GM10266 (cell line): ENCODE measurements at regions not wholly inside any gene's neighbourhood (a gene's known extent, or its start where the extent isn't known, plus 50 kb on each side); places are given as distances from the start of the nearest gene placed in this dataset.

ENCODE experiments used
- DNase-seq: peaks from one replicate; pipeline ENCODE4 v3.0.0; 2012; ENCODE audit errors: extremely low spot score
- TF ChIP-seq, protein P1 (sequence below): IDR thresholded peaks from 2 replicates; pipeline ENCODE4 v1.5.1; 2012; ENCODE audit warnings: mild to moderate bottlenecking, low read depth; ENCODE audit not compliant: control insufficient read depth, insufficient read depth; ENCODE audit errors: missing control alignments

DNA sequence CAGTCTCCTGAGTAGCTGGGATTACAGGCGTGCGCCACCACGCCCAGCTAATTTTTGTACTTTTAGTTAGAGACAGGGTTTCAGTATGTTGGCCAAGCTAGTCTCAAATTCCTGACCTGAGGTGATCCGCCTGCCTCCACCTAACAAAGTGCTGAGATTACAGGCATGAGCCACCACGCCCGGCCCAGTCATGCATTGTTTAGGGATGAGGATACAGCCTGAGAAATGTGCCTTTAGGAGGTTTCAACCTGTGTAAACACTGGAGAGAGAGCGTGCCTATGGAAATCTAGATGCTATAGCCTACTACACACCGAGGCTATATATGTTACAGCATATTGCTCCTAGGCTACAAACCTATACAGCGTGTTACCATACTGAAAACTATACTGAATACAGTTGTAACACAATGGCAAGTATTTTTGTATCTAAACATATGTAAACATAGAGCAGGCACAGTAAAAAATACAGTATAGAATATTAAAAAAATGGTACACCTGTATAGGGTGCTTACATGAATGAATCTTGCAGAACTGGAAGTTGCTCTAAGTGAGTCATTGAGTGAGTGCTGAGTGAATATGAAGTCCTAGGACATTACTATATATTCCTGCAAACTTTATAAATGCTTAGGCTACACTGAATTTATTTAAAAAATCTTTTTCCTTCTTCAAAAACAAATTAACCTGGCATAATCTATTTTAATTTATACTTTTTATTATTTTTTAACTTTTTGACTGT, 588.2 kb upstream of the ADGRL3 start:
- TF ChIP-seq, protein P1, sequence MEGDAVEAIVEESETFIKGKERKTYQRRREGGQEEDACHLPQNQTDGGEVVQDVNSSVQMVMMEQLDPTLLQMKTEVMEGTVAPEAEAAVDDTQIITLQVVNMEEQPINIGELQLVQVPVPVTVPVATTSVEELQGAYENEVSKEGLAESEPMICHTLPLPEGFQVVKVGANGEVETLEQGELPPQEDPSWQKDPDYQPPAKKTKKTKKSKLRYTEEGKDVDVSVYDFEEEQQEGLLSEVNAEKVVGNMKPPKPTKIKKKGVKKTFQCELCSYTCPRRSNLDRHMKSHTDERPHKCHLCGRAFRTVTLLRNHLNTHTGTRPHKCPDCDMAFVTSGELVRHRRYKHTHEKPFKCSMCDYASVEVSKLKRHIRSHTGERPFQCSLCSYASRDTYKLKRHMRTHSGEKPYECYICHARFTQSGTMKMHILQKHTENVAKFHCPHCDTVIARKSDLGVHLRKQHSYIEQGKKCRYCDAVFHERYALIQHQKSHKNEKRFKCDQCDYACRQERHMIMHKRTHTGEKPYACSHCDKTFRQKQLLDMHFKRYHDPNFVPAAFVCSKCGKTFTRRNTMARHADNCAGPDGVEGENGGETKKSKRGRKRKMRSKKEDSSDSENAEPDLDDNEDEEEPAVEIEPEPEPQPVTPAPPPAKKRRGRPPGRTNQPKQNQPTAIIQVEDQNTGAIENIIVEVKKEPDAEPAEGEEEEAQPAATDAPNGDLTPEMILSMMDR, result no peak
- DNase-seq, result no peak

DNA sequence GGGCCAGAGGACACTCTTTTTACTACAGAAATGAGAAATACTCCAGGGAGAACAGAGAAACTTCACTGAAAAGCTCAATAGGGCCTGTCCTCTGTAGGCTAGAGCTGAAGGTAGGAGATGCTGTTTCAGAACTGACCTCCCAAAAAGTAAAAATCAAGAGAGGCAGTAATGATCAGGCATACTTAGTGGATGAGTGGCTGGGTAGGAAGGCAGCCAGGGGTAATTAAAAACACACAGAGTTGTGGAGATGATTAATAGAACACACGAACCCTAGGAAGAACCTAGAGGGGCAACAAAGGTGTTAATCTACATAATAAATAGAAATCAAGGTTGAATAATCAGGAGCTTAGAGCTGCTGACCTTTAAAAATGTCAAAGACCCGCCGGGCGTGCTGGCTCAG, 582.4 kb upstream of the ADGRL3 start:
- TF ChIP-seq, protein P1, result no peak
- DNase-seq, result no peak

DNA sequence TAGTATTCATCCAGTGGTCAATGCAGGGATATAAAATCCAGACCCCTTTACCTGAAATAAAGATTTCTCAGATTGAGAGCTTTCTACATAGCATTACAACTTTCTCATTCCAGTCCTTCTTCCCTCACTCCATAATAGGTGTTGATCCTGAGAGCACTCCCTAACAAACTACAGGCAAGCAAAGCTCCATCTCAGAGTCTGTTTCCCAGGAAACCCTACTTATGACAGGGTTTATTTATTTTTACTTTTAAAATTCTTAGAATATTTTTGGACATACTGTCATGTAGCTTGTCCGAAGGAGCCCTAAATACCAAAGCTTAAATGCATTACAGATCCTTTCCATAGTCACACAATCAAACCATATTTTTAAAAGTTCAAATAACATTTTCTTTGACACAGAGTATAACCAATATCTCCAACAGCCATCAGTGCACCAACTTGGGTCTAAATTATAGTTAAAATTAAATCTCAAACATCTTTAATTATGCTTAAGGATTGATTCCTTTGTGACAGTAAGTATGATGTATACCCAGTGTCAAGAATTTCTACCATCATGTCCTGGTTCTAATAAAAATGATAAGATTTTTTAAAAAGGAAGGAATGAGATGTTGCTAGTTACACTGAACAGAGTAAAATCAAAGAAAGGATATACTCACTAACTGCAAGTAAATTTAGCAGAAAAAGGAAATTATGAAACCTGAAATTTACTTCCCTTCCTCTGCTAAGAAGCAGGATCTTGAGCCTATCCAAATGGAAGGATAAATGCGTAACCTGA, 580.4 kb upstream of the ADGRL3 start:
- TF ChIP-seq, protein P1, result no peak
- DNase-seq, result no peak

DNA sequence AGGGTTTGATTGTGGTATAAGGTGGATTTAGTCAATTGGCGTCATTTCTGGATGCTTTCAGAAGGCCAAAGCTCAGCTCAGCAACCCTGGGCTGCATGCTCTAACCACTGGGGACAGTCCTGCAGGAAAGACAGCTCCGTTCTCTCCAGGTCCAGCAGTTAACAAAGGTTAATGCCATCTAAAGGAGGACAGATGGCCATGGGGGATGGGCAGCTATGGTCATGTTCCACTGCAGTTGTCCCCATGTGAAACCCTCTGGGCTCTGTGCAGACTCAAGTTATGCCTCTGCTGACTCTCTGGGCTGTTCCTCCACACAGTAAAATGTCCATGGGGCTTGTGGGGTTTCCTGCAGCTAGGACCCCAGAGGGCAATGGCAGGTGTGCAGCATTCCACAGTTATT, 562.1 kb upstream of the ADGRL3 start:
- TF ChIP-seq, protein P1, result no peak
- no peak for DNase-seq

DNA sequence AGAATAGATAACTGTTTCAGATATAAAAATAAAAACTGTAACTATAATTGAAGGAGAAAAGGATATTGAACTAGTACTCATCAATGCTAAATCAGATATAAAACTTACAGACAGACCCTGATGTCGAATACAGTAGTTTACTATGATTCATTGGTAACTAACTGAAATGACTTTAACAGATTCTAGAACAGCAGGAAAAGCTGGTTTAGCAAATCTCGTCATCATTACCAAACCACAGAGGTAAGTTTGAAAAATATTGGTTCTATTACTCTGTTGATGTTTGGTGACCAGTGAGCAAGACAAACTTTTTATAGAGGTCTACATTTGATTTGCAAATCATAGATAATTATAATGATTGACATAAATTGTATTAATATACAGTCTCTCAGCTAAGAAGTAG, 551.4 kb upstream of the ADGRL3 start:
- DNase-seq, result no peak
- TF ChIP-seq, protein P1, result no peak

DNA sequence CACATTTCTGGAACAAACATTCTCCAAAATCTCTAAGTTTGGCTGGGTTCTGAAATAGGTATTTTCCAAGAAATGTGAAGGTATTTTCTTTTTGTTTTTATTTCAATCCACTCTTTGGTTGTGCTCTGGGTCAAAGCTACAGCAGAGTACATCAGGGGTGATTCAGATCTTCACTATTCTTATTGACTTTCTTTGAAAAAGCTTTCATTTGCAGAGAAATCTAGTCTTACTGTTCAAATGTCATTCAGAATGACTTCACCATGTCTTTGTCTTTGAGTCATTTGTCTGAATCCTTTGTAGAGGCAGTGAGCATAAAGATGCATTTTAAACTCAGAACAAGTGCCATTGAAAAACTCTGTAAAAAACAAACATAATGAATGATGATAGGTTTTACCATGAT, 547.2 kb upstream of the ADGRL3 start:
- no peak for DNase-seq
- TF ChIP-seq, protein P1, result no peak

DNA sequence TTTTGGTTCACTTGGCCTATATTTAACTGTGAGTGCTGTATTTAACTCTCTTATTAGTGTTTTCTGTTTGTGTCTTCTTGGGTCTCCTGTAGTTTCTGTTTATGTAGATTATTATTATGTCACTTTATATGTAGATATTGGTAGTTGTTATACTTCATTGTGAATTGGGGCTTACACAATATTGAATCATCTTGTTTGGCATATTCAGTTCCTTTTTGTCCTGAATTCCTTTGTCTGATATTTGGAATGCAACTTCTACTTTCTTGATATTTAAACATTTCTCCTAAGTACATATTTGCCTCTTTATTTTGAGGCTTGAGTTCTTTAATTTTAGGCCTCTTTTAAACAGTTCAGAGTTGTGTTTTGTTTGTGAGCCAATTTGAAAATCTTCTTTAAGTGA, 544.8 kb upstream of the ADGRL3 start:
- TF ChIP-seq, protein P1, result no peak
- DNase-seq, result no peak
